SW 1271 (cell line): ENCODE measurements at regions not wholly inside any gene's neighbourhood (a gene's known extent, or its start where the extent isn't known, plus 50 kb on each side); places are given as distances from the start of the nearest gene placed in this dataset.

Source experiments
- DNase-seq, 2 experiments: peaks; one replicate each; lab custom pipeline; 2025; lab: John Stamatoyannopoulos, UW

DNA sequence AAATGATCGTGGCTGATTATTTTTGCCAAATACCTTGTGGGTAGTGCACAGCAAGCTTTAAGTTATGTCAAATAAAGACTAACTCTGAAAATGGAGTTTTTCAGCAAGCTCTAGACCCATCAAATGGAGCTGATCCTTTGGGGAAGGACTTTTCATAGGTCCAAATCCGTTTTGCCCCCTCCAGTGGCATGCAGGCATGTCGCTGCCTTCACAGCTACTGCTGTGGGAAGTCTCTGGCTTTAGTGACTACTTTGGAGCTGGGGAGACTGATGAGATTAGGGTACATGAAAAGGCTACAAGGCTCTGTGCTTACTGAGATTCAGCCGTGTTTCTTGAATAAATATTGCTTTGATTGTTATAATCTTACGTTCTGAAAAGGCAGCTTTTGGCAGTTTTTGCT, 106.6 kb upstream of the HS3ST1 start:
- no peak for DNase-seq

DNA sequence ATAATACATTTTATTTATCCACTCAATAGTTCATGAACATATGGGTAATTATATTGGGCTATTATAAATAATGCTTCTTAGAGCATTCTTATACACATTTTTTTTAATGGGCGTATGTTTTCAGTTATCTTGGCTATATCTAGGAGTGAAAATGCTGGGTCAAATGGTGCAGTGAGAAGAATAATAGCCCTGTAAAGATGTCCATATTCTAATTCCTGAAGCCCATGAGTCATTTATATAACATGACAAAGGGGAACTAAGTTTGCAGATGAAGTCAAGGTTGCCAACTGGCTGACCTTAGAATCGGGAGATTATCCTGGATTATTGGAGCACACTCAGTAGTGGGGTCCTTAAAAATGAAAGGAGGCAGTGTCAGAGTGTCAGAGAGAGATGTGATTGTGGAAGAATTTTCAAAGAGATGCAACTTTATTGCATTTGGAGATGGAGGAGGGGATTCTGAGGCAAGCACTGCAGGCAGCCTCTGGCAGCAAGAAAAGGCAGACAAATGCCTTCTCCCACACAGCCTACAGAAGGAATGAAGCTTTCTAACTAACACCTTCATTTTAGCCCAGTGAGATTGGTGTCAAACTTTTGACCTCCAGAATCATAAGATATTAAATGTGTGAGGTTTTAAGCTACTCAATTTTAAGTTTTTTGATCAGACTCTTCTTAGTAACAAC, 106.1 kb upstream of the HS3ST1 start:
- DNase-seq: no peak

DNA sequence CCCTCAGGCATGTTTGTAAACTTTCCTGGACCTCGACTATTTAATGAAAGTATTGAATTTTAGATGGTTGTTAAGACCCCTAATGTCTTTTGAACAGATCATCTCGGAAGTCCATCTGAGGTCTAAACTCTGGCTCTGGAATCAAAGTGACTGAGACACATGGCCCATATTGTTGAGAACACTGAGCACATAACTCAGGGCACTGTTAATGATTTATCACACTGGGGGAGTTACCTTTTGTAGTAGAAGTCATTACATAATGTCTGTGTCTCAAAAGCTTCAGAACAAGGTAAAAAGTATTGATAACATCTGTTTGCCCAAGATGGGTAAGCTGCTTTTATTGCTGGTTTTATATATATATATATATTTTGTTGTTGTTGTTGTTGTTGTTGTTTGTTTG, 103.4 kb upstream of the HS3ST1 start:
- DNase-seq: no peak

DNA sequence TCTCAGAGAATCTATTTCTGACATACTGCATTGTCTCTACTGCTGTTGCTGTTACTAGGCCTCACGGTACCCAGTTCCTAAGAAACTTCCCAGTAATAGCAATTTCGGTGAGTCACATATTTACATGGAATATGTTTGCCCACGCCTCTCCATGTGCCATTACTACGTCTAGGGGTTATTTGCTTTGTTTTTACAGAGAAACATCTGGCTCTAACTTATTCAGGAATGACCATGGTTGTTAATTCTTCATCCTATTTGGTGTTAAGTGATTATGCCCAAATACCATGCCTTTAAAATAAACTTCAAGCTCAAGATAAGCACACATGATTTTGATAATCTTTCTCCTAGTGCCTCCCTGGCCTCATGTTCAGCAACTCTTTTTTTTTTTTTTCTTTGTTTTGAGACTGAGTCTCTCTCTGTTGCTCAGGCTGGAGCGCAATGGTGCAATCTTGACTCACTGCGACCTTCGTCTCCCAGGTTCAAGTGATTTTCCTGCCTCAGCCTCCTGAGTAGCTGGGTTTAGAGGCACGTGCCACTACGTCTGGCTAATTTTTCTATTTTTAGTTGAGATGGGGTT, 101.0 kb upstream of the HS3ST1 start:
- DNase-seq: no peak

DNA sequence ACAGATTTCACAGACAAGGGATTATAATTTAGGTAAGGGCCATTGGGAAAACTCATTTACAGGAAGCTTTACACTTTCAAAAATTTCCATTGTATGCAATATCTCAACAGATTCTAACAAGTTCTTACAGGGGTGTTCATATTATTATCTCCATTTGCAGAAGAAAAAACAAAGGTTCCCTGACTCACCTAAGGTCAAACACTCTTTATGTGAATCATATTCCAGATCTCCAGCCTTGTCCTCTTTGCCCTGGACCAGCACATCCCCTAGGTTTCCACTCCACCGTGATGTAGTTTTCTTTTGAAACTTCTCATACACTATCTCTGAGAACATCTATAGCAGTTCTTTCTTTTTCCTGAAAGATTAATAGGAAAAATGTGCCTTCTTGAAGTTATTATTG, 96.4 kb upstream of the HS3ST1 start:
- no peak for DNase-seq

DNA sequence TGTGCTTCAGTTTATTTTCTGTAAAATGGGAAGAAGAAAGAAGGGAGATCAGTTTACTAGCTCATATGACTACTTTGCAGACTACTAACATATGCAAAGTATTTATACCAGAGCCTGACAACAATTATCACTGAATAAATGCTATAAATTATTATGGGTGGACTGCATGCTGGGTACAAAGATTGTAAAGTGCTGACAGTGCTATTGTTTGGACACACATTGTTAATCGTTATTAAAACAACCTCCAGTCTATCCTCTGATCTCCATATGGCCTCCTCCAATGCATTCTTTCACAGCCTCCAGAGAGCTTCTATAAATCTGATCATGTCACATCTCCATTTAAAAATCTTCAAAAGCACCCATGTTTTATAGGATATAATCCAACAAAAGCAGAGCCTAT, 90.1 kb upstream of the HS3ST1 start:
- no peak for DNase-seq

DNA sequence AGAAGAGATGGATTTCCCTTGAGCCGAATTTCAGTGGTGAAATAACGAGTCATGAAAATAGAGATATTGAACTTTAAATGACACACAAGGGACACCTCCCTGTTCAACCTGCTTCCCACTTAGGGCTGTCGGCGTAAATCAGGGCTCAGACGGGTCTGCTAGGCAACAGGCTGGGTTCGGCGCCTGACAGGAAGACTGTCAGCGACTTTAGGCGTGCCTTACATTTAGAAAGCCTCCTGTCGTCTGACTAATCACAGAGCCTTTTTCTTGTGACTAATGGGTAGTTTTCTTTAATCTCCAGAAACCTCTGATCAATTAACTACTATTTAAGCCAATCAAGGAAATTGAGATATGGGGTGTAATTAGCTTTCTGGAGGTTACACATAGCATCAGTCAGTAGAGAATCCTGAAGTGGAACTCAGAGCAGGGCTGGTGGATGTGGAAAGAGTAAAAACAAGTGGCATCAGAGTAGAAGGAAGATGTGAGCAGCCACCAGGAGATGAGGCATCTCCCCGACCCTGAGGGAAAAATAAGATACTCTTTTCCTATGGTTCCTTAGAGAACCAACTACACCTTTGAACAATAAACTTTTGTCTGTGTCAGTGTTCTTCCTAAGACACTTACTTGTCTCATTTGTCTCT, 86.2 kb upstream of the HS3ST1 start:
- DNase-seq: no peak

DNA sequence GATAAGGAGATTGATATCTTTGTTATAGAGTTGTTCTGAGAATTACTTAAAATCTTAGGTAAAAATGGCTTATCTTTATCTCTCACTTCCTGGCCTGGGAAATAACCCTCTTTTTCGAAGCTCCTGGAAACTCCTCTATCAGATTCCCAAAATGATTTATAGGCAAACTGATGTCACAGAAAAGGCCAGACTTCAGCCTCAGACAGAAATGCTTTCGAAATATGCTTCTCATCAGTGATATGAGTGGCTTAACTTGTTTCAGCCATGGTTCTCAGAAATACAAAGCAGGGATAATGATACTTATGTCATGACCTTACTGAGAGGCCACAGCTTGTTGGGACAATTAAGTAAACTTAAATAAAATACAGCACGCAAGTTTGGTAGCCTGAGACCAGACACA, 85.3 kb upstream of the HS3ST1 start:
- DNase-seq: no peak

DNA sequence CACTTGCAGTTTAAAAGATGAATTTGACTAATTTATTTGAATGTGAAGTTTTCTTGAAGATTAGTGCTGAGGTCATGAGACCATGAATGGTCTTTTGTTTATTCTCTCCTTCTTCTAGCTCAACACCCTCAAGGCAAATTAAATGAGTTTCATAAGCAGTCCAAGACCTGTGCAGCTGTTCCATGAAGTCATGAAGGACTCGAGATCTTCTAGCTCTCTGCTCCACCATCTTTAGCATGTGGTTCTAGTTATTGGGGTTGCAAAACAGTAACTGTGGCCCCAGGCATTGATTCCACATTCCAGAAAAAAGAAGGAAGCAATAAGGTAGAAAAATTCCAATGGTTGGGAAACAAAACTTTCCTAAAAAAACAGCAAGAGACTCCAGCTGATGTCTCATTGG, 84.2 kb upstream of the HS3ST1 start:
- no peak for DNase-seq

DNA sequence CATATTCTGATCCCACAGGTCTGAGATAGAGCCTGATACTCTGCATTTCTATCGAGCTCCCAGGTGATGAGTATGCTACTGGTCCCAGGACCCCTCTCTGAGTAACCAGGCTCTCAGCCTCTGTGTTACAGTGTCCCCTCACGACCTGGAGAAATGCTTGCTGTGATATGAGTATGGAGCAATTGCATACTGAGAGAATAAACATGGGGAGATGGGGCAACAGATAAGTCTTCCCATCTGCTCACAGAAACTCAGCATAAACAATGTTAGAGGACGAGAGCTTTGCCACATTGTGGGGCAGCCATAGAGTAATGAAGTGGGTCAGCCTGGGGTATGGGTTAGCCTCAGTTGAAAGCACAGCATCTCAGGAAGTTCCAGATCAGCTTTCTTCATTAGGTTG, 82.6 kb upstream of the HS3ST1 start:
- no peak for DNase-seq

DNA sequence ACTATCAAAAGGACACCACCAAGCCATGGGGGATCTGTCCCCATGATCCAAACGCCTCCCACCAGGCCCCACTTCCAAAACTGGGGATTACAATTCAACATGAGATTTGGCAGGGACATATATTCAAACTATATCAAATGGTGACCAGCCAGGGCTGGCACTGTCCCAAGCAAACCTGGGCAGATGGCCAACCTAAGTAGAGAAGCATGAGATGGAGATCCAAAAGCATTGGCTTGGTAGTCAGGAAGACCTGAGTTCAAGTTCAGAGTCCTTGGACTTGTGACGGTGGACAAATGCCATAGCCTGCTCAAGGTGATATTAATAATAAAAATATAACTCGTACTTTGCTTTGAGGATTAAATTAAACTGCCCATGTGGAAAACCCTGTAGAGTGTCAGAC, 79.2 kb upstream of the HS3ST1 start:
- no peak for DNase-seq

DNA sequence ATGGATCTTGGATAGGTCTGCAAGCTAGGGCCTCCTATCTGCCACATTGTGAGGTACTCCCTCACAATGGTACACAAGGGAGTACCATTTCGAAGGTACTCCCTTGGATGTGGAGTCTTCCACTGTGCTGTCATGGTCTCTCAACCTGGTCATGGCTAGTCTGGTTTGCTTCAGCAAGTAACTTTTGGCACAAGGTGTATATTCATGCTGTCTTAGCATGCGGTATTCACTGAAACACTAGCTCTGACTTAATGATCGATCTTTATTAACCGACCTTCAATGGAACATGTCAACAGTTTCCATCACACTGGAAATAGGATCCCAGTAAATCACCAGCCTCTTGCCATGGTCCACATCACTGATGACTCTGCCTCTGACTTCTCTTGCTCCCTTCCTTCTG, 77.5 kb upstream of the HS3ST1 start:
- DNase-seq: no peak

DNA sequence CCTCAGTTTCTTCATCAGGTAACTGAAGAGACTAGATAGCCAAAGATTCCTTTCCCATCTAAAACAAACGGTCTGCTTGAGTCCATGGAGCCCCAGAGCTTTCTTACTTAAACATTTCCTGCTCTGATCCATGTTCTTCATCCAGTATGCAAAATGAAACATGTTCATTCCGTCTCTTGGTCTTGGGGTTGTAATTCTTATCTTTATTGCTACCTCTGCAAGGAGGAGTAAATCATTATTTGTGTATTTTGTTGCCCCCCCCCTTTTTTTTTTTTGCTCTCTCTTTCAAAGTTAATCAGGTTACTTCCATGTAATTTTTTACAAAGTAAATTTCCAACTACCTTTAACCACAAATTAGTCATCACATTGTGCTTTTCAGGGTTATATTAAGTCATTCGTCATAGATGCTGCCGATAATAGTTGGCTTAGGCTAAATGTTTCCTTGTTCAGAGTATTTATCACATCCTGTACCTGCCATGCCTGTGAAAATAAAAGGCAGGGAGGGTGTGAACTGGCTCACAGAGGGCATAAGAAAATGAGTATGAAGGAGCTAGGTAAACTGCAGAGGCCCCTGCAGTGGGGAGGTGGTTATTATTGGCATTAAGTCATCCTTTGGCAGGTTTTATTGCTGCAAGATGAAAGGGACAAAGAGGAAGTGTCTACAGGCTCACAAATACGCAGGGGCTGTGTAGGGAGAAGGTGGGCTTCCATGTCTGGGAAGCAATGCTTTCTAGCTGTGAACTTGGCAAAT, 76.7 kb upstream of the HS3ST1 start:
- DNase-seq: peak; percentile 13 to 71

DNA sequence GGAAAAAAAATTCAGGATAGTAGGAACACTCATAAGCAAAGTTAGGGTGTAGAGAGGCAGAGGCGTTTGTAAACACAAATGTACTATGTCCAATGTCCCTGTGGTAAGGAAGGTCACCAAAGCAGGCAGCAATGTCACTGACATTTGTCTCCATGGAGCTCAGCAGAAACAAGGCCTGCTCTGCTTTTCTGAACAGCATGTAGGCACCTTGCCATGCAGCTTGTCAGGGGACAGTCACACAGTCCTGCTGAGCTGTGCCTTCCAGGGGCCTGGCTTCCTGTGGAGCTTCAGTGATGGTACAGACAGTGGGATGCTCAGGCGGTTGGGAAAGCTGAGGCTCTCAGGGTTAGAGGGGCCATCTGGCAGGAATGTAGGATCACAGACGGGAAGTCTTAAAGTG, 74.5 kb upstream of the HS3ST1 start:
- DNase-seq: peak in 1 of 2 experiments; percentile 10

DNA sequence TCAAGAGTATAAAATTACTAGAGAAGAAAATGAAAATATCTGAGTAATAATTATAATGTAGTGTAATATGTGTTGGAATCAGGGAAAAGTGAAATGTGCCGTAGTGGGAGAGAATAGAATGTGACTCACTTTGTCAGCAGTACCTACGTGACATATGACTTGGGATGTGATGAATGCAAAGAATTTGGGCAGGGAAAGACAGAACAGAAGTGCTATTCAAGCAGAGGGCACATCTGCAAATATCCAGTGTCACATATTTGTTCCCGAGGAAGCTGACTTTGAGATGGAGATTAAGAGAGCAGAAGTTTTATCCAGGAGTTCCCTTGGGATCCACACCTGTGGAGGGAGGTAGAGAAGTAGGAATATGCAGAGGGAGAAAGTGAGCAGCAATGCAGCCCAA, 69.3 kb upstream of the HS3ST1 start:
- DNase-seq: peak in 1 of 2 experiments; percentile 24

DNA sequence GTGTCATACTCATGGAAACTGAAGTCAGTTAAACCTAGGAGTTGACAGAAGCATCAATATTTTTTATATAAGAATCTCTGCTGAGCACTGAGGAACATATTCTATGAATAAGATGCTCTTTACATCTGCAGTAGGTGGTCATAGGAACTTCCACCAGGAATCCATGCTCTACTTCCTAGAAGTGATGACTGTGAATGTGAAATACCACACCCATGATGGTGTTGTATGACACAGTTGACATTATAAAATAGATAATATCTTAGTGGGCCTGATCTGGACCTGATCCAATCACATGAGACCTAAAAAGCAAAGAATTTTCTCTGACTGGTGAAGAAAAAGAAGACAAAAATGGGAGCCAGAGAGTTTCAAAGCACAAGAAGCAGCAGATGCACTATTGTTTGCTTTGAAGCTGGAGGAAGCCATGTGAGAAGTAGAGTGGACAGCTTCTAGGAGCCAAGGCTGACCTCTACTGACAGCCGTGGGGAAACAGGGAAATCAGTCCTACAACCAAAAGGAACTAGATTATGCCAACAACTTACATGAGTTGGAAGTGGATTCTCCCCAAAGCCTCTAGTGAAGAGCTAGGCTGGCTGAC, 68.6 kb upstream of the HS3ST1 start:
- no peak for DNase-seq

DNA sequence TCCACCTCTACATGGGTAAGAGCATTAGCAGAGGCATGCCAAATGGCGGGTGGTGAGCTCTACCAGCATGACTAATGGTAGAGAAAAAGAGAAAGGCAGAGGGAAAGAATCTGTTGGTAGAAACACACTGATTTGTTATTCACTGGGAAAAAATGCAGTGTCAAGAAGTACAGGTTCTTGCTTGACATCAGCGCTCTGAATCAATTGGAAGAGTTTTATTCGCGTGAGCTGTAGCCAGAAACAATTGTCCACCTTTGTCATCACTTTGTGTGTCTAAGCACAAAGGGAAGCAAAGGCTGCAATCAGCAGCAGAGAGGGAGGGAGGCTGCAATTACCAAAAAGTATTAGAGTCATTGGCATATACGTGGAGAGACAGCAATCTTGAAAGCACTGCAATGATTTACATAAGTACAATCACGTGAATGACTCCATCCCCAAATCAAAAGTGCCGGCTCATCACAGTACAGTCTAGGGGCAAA, 67.7 kb upstream of the HS3ST1 start:
- DNase-seq: no peak

DNA sequence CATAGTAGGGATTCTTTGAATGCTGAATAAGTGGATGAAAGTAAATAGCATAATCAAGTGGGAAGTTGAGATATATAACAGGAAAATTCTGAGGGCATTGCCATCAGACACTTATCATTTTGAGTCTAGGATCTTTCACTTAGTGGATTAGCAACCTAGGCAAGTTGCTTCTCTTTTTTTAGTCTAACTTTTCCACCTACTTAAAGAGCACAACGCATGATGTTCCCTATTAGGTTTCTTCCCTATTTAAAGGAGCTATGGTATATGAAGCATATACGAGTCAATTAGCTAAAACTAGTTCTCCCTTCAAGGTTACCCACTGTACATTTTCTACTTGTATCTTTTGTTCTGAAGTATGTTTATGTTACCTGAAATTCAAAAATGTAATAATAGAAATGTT, 67.1 kb upstream of the HS3ST1 start:
- DNase-seq: no peak

DNA sequence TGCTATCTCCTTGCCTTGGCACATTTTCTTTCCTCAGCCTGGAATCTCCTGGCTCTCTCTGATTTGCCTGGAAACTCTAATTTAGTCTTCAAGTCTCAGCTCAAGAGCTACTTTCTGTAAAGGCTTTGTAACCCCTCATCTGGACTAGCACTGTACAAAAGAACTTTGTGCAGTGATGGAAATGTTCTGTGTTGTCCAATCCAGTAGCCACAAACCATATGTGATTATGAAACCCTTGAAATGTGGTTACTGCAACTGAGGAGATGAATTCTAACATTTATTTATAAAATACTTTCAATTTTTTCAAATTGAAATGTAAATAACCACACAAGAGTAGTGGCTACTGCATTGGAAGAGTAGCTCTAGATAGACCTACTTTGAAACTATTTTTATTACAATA, 66.6 kb upstream of the HS3ST1 start:
- no peak for DNase-seq

DNA sequence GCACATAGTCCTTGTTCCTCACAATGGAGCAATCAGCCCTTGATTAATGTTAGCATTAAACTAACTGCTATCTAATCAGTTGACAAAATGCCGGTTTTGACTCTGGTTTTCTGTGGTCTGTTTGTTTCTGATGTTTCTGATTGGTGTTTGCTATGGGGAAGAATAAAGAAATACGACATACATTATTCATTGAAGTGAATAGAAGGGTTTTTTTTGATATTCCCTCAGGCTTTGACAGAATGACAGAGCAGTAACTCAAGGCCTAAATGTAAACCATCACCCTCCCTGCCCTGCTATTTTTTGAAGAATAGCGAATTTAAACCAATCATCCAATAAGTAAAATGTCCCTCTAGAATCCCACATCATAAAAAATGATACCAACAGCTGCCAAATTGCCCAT, 65.5 kb upstream of the HS3ST1 start:
- no peak for DNase-seq

DNA sequence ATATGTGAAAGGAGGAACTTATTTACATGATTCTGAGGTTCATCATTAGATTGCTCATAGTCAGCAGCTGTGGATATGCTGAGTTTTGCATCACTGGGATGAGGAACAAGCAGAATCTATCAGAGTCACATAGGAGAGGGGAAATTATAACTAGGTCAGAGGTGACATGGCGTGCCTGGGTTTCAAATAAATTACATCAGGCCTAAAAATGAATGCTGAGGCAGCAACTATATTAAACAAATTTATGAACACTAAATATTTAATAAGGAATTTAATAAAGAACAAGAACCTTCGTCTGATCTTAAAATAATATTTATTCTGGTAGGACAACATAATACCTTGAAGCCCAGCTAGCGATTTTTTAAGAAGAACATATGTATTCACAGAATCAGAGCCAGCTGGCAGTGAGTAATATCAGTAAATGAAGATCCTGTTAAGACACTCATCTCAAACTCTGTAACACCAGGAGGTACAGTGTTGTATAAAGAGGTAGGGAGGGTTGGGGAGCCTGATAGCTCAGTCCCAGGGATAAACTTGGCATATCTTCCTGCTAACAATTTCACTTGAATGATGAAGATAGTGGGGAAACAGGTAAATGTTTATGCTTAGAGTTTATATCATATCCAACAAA, 60.9 kb upstream of the HS3ST1 start:
- no peak for DNase-seq
